Fibroblast of the conjunctiva (primary cell): ENCODE measurements at regions not wholly inside any gene's neighbourhood (a gene's known extent, or its start where the extent isn't known, plus 50 kb on each side); places are given as distances from the start of the nearest gene placed in this dataset.
"Not testable (repeated sequence)": the region's sequence is repeated elsewhere in the genome, so short reads cannot be mapped to it uniquely, and the experiment has no call there.

Experiments
- DNase-seq: peaks from one replicate; pipeline ENCODE4 v3.0.0-alpha.2; 2010; ENCODE audit warnings: low read depth

DNA sequence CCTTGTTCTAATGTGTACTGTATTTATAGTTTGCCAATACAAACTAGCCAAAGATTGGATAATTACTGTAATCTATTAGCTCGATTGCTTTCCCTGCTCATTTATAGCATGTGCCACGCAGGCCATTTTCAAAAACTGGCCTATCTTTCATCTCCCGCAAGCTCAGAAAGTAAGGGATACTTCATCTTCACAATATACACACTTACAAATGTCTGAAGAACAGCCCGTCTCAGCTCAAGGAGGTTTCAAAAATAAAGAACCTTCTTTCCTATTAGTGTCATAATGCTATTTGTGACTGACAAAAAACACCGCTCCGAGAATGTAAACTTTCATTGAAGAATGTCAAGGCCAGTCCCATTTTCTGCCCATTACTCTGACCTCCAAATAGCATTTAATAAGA, 306.4 kb upstream of the ZNF507 start:
- no peak for DNase-seq

DNA sequence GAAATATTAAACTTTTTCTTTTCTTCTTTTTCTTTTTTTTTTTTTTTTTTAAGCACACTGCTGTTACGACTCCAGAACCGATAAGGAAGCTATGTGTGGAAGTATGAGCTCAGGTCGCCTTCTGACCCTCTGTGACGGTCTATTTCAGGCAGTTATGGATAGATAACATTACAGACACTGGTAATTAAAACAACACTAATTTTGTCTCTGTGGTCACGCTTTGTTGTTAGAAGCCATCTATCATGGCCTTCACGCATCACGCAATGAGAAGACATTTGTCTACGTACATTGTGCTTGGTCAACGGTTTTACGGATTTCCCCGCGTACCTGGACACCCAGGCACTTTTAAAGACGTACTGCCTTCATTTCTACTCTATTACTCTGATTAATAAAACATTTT, 306.0 kb upstream of the ZNF507 start:
- no peak for DNase-seq

DNA sequence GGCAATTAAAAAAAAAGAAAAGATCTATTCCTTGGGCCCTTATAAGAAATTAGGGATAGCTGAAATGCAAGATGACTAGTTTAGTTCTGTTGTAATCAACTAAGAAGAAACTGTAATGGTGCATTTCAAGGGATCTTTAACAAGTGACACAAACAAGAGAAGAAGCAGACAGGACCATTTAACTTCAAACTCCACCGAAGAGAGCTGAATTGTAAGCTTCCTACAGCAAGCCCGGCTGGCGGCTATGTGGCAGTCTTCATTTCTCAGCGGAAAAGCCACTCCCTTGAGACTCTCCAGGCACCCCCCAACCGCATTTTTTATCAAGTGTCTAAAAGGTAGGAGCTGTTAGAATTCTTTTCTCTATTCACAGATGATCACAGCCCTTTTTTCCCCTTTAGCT, 305.2 kb upstream of the ZNF507 start:
- DNase-seq = no peak

DNA sequence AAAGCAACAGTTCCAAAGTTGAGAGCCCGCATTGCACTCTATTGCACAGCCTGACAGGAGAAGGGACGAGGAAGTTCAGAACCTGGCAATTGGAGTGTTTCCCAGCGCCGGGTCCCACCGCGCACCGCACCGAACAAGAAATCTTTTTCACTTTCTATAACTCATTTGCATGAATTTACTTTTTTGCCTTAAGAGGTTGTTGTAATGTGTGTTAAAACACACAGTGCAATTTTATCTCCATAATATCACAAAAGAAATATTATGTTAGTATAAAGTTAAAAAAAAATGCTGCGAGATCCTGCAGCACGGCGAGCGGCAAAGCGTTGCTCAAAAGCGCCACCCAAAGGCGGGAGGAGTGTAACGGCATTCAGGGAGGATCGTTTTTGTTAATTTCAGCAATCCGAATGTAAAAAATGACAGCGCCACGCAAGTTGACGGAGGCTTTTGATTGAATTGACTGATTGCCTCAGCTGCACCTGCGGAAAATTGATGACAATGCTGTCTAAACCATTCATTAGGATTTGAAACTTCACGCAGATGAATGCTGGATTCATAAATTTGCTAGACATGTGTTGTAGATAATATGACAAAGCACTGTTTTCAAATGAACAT, 303.6 kb upstream of the ZNF507 start:
- DNase-seq = peak; percentile 8

- no peak for DNase-seq
These were observed 297.6 kb upstream of the ZNF507 start for GRCh38 chr19:32047788-32048187.

- no peak for DNase-seq
These were observed 292.0 kb upstream of the ZNF507 start for GRCh38 chr19:32053376-32053775.

GRCh38 chr19:32053861-32054260, 291.5 kb upstream of the ZNF507 start:
- no peak for DNase-seq

DNA sequence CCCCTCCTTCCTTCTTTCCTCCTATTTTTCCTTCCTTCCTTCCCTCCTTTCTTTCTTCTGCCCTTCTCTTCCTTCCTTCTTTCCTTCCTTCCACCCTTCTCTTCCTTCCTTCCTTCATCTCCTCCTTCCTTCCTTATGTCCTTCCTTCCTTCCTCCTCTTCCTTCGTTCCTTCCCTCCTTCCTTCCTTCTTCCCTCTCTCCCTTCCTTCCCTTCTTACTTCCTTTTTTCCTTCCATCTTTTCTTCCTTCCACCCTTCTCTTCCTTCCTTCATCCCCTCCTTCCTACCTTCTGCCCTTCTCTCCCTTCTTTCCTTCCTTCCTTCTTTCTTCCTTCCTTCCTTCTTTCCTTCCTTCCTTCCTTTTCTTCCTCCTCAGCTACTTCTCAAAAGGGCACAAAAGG, 287.3 kb upstream of the ZNF507 start:
- no peak for DNase-seq

GRCh38 chr19:32061315-32061714, 284.1 kb upstream of the ZNF507 start:
- DNase-seq = no peak

DNA sequence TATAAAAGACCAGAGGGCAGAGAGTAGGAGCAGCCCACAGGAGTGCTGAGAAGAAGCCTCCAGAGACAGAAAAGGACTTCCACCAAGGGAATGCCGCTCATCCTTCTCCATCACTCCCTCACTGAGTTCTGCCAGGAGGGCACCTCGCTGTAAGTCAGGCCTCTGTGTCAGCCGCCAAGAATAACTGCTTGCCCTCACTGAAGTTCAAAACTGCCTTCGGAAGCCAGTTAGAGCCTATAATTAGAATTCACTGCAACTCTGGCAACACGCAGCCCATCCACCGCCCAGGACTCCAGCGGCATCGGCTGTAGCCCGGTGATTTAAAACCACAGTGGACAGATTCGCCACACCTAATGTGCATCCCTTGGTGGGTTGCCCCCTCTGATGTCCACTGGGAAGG, 281.8 kb upstream of the ZNF507 start:
- DNase-seq = no peak

DNA sequence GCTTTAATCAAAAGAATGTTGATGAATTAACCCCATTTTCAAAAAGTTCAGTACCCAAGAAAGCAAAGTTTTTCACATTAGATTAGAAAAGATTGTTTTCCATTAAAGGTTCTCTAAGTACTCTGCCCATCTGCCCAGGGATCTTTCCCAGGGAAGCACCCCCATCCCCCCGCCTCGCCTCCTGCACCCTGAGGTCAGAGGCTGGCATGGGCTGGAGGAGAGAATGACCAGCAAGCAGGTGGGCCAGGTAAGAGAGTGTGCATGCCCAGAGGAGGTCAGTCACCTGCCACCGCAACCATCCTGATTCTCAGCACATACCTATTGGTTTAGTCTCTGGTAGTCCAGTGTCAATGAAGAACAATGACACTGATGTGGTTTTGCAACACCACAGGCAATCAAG, 279.4 kb upstream of the ZNF507 start:
- DNase-seq = no peak

DNA sequence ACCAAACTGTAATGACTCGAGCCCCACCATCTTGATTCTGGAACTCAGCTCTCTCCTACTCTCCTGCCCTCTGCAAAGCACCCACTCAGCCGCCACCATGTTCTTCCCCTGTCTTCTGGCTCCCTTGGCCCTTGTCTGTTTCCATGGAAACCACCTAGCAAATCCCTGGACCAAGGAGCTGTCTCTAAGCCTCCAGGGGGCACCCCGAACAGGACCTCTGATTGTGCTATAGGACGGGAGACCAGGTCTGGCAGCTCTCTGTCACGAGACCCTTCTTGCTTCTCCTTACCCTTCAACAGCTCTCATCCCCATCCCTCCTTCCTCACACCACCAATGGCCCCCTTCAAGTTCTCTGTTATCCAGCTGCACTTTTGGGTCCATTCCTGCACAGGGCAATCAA, 277.7 kb upstream of the ZNF507 start:
- no peak for DNase-seq

DNA sequence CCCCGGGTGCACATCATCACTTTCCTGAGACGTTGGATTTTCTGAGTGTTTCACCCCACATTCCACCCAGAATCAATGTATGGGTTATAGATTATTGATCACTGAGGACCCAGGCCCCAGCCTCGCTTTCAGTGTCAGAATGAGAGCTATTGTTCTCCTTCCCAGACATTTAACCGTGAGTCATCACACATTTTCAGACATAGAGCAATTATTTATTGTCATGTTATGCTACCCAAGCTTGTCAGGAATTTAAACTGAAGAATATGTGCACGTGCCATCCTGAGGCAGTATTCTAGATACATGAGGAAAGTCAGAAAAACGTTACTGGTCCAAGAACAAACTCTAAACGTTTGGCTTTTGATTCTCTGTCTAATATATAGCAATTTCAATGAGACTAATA, 276.6 kb upstream of the ZNF507 start:
- DNase-seq = no peak

GRCh38 chr19:32070101-32070500, 275.3 kb upstream of the ZNF507 start:
- DNase-seq = no peak

GRCh38 chr19:32082028-32082427, 263.4 kb upstream of the ZNF507 start:
- no peak for DNase-seq

DNA sequence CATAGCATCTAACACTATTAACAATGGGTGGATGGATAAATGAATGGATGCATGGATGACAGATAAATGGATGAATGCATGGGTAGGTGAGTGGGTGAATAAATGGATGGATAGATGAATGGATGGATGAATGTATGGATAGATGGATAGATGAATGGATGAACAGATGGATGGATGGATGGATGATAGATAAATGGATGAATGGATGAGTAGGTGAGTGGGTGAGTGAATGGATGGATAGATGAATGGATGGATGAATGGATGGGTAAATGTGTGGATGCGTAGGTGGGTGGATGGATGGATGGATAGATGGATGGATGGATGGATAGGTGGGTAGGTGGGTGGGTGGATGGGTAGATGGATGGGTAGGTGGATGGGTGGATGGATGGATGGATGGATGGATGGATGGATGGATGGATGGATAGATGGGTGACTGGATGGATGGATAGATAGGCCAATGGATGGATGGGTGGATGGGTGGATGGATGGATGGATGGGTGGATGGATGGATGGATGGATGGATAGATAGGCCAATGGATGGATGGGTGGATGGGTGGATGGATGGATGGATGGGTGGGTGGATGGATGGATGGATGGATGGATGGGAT, 260.6 kb upstream of the ZNF507 start:
- DNase-seq = not testable (repeated sequence)

- no peak for DNase-seq
These were observed 254.2 kb upstream of the ZNF507 start for GRCh38 chr19:32091241-32091640.

DNA sequence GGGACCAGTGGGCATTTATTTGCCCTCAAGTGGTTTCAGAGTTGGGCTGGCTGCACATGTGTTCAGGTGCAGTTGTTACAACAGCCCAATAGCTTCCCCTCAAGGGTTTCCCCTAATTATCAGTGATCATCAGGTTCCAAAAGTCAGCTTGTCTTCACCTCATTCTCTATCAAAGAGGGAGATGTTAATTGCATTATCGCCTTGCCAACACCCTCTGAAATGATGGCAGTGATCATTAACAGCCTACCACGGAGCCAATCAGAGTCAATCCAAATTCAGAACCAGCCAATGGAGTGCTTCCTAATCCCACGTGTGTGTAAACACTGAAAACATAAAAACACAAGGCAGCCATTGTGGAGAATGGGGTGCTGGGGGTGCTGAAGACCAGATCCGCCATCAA, 248.4 kb upstream of the ZNF507 start:
- no peak for DNase-seq

GRCh38 chr19:32097620-32098019, 247.8 kb upstream of the ZNF507 start:
- DNase-seq = no peak

GRCh38 chr19:32098968-32099367, 246.4 kb upstream of the ZNF507 start:
- DNase-seq = no peak

DNA sequence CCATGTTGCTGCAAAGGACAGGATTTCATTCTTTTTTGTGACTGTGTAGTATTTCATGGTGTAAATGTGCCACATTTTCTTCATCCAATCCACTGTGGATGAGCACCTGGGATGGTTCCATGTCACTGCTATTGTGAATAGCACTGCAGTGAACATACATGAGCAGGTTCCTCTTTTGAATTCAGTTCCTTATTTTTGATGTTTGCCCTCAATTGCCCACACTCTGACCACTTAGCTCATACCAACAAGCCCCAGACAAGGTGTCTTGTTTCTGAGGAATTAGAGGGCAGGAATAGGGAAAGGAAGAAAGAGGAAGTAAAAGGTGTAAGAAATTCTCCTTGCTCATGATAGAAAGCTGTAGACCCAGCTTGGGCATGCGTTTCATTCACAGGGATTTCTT, 244.2 kb upstream of the ZNF507 start:
- DNase-seq = no peak

DNA sequence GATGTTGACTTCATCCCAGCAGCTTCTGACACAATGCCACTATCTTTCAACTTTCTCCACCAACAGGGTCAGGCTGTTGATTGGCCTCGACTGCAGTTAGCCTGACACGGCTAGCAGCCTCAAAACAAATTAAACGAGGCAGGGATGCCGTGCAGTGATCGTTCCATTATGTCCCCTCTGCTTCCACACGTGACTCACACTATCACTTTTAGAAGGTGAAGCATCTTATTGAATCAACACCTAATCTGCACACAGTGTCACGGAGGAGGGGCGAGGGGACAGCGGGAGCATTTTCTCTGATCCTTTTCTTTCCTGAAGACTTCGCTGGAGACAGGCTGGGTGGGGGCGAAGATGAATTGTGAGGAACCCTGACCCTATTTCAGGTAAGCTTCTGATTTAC, 241.9 kb upstream of the ZNF507 start:
- DNase-seq = no peak

DNA sequence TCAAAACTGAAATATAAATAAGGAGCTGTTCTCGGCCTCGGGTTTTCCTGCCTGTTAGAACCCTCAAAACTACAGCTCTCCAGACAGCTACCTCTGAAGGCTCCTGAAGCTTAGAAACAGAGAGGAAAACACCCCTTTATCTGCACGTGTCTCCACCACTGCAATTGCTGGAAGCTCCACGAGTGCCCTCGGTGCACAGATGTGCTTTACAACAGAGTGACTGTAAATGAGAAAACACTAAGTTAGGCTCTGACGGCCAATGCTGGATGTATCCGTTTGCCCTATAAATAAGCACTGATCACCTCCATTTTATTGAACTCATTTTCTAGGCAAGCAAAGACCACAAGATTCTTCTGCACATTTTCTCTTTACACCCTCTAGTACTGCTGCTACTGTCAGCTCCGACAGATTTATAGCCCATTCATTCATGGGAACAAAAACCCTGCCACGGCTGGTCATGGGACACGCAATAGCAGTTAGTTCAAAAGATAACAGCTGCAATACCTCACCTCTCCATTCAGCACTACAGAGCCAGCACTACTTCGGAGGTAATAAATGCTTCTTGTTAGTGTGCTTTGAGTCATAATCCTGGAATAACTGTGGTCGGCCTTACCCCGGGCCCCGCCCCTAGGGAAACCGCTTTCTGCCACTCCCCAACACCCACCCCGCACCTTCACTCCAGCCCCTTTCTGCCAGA, 241.1 kb upstream of the ZNF507 start:
- no peak for DNase-seq

DNA sequence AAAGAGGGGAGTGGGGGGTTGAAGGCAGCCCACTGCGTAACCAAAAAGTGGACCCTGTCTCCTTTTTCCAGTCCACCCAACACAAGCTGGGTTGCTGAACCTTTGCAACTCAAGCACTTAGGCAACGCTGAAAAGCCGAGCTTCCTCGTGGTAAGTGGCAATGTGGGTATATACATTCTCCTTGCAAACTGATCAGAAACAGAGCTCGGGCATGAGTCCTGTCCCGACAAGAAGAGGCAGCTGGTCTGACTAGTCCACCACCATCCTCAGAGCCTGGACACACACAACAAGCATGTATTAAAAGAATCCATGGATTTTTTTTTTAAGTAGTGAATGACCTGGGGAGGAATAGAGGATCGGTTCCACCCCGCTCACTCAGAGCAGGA, 240.6 kb upstream of the ZNF507 start:
- DNase-seq = no peak
